Heart left ventricle (tissue), 13 donors: ENCODE measurements at regions not wholly inside any gene's neighbourhood (a gene's known extent, or its start where the extent isn't known, plus 50 kb on each side); places are given as distances from the start of the nearest gene placed in this dataset.

Experiments
- POLR2A ChIP-seq, 2 donors: fragments of 450-650 bp; IDR thresholded peaks; one replicate each; pipeline ENCODE4 v1.6.1; 2017; ENCODE audit warnings: antibody characterized with exemption in 2 of 2, mild to moderate bottlenecking in 2 of 2, moderate library complexity in 2 of 2
- TF ChIP-seq, protein P1 (sequence below), 12 donors: fragments of 200-600 bp; sonication (generic) in 4 of 12; IDR thresholded peaks; one replicate each; pipeline versions ENCODE4 v1.5.0 to v1.8.0; 2018 to 2022; ENCODE audit warnings: antibody characterized with exemption in 12 of 12, mild to moderate bottlenecking in 5 of 12
- donor health status: ischemic (EF 13 %, LVEDD 7.1; RV severe dilation, severe dysfunction).
- donor health status: DM: no; HTN: yes; CAD: no.
- donor health status: DM: no; HTN: no; CAD: no.
- donor health status: ischemic (EF 25% LVEDD 6.9; RV normal size, moderate dysfunction).
- donor health status: ischemic (EF 25% LVEDD 5.7; RV mildly dilated, moderate dysfunction).
- donor health status: ischemic (EF 35%, LVEDD 5.7; RV mildly dilated, moderate dysfunction).
- donor health status: nonischemic (EF 11% LVEDD 7.7; RV severe dilation, severe dysfunction).
- donor health status: DM: yes; HTN: yes; CAD: no.
- donor health status: PGD.
- donor health status: ischemic (EF 29% LVEDD 5.4; RV normal size, mild dysfunction).
- donor health status: nonischemic (EF 23%, LVEDD 6.1; RV moderate dilation, normal function).

DNA sequence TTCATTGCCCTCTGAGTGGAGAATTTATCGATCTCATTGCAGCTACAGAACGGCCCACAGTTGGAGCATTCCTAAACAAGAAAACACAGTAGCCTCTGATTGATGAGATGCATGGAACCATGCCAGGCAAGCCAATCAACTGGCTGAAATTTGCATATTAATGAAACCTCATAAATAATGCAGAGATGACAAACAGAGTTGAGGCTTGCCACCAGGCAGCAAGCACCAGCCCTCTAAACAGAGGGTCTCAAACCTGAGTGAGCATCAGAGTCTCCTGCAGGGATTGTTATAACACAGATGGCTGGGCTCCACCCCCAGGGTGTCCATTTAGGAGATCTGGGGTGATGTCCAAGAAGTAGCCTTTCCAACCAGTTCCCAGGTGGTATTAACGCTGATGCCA lies 60.9 kb upstream of the CMKLR1 start:
- no peak for TF ChIP-seq POLR2A (IDR thresholded peaks at IDR 0.05)
- TF ChIP-seq, protein P1, sequence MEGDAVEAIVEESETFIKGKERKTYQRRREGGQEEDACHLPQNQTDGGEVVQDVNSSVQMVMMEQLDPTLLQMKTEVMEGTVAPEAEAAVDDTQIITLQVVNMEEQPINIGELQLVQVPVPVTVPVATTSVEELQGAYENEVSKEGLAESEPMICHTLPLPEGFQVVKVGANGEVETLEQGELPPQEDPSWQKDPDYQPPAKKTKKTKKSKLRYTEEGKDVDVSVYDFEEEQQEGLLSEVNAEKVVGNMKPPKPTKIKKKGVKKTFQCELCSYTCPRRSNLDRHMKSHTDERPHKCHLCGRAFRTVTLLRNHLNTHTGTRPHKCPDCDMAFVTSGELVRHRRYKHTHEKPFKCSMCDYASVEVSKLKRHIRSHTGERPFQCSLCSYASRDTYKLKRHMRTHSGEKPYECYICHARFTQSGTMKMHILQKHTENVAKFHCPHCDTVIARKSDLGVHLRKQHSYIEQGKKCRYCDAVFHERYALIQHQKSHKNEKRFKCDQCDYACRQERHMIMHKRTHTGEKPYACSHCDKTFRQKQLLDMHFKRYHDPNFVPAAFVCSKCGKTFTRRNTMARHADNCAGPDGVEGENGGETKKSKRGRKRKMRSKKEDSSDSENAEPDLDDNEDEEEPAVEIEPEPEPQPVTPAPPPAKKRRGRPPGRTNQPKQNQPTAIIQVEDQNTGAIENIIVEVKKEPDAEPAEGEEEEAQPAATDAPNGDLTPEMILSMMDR (IDR thresholded peaks at IDR 0.05) = no peak
